ENCODE measurements at regions not wholly inside any gene's neighbourhood (a gene's known extent, or its start where the extent isn't known, plus 50 kb on each side); places are given as distances from the start of the nearest gene placed in this dataset.

- H3K36me3 Mint-ChIP-seq: peaks cover 4 to 6% of the 10 kb centered on the region in 2 donors
- H3K27ac ChIP-seq (ENCODE audit: low read depth in 1 of 2, low read length in 2 of 2): no peak overlapping the region
- peaks cover 17 to 31% (median 25%) of the 10 kb centered on the region in 7 donors for H3K9me3 Mint-ChIP-seq
- no peaks in the 10 kb centered on the region for H3K27me3 ChIP-seq (ENCODE audit: control insufficient read depth in 2 of 2, insufficient read depth in 2 of 2, low read length in 2 of 2)
- H3K27ac Mint-ChIP-seq: no peak overlapping the region
- H3K79me2 ChIP-seq (ENCODE audit: insufficient read depth, low read length): no peaks in the 10 kb centered on the region
- no peaks in the 10 kb centered on the region for H3K36me3 ChIP-seq (replicated peaks in 1 of 2; ENCODE audit: control insufficient read depth in 1 of 2, insufficient read depth in 2 of 2, low read length in 2 of 2)
- peaks cover 16 to 21% of the 10 kb centered on the region in 2 donors for H3K9me3 ChIP-seq (replicated peaks in 1 of 2; ENCODE audit: control insufficient read depth in 1 of 2, insufficient read depth in 1 of 2, low read length in 2 of 2)
- no peak overlapping the region for H2AFZ ChIP-seq (ENCODE audit: insufficient read depth, low read depth, low read length, poor library complexity, severe bottlenecking)
- H3K4me3 Mint-ChIP-seq: no peak overlapping the region
- no peak overlapping the region for H3K4me2 ChIP-seq (replicated peaks; ENCODE audit: extremely low read depth, low read length, poor library complexity, severe bottlenecking)
- no peaks in the 10 kb centered on the region for H3K27me3 Mint-ChIP-seq (ENCODE audit: low read depth in 3 of 3)
- intact Hi-C loops (cut with micrococcal nuclease): loop anchor here in 1 of 2 donors (5.0 kb wide), 1 partner anchor 35 kb away; no protein-coding TSS in a partner anchor
- DNase-seq: no peak
- H3K4me1 ChIP-seq (ENCODE audit: control insufficient read depth in 1 of 2, insufficient read depth in 2 of 2, low read length in 2 of 2): peaks cover 20 to 25% of the 10 kb centered on the region in 2 donors
- H3K9ac ChIP-seq (ENCODE audit: insufficient read depth, low read length, poor library complexity, severe bottlenecking): no peak overlapping the region
- peaks cover 24% of the 10 kb centered on the region for H3K4me1 Mint-ChIP-seq
- WGBS (ENCODE audit: insufficient coverage): no CpG with 5 or more reads among the region's 2 CpGs
- no peak for TF ChIP-seq CTCF (IDR thresholded peaks at IDR 0.05)
- H3K4me3 ChIP-seq (replicated peaks in 1 of 3; ENCODE audit: low read depth in 2 of 3, low read length in 3 of 3): no peak overlapping the region
- no peaks in the 10 kb centered on the region for H4K20me1 ChIP-seq (ENCODE audit: insufficient read depth, low read length)
Observed at GRCh38 chr7:41867639-41868280, 164.9 kb upstream of the INHBA start.

GRCh38 chr7:41862261-41862660 lies 159.4 kb upstream of the INHBA start:
- Mint-ChIP-seq H3K4me1 (peaks cover 11% of the 10 kb centered on the region), H3K9me3 (peaks cover 17 to 31% (median 25%) of the 10 kb centered on the region in 7 donors), H3K27ac (no peak overlapping the region)

More at GRCh38 chr7:41862261-41862660, 159.4 kb upstream of the INHBA start:
- no CpG with 5 or more reads among the region's 2 CpGs for WGBS (ENCODE audit: insufficient coverage)
- intact Hi-C loops (cut with micrococcal nuclease): no loop called here
- Histone ChIP-seq H3K9me3 (replicated peaks in 1 of 2; ENCODE audit: control insufficient read depth in 1 of 2, insufficient read depth in 1 of 2, low read length in 2 of 2) (peaks cover 16 to 21% of the 10 kb centered on the region in 2 donors), H2AFZ (ENCODE audit: insufficient read depth, low read depth, low read length, poor library complexity, severe bottlenecking) (no peak overlapping the region), H3K27ac (ENCODE audit: low read depth in 1 of 2, low read length in 2 of 2) (no peak overlapping the region), H3K27me3 (ENCODE audit: control insufficient read depth in 2 of 2, insufficient read depth in 2 of 2, low read length in 2 of 2) (no peaks in the 10 kb centered on the region), H4K20me1 (ENCODE audit: insufficient read depth, low read length) (no peaks in the 10 kb centered on the region), H3K36me3 (replicated peaks in 1 of 2; ENCODE audit: control insufficient read depth in 1 of 2, insufficient read depth in 2 of 2, low read length in 2 of 2) (no peaks in the 10 kb centered on the region), H3K4me2 (replicated peaks; ENCODE audit: extremely low read depth, low read length, poor library complexity, severe bottlenecking) (no peak overlapping the region), H3K79me2 (ENCODE audit: insufficient read depth, low read length) (no peaks in the 10 kb centered on the region), H3K4me3 (replicated peaks in 1 of 3; ENCODE audit: low read depth in 2 of 3, low read length in 3 of 3) (no peak overlapping the region), H3K4me1 (ENCODE audit: control insufficient read depth in 1 of 2, insufficient read depth in 2 of 2, low read length in 2 of 2) (peaks cover 7 to 8% of the 10 kb centered on the region in 2 donors), H3K9ac (ENCODE audit: insufficient read depth, low read length, poor library complexity, severe bottlenecking) (no peak overlapping the region)
- no peak for DNase-seq
- Mint-ChIP-seq H3K36me3 (peaks cover 4 to 6% of the 10 kb centered on the region in 2 donors), H3K27me3 (ENCODE audit: low read depth in 3 of 3) (peaks cover 0 to 2% (median 0%) of the 10 kb centered on the region in 3 donors), H3K4me3 (no peak overlapping the region)
- TF ChIP-seq CTCF (IDR thresholded peaks at IDR 0.05): no peak

Measured in CD14-positive monocyte (primary cell).